GM12873 (cell line): ENCODE measurements at regions not wholly inside any gene's neighbourhood (a gene's known extent, or its start where the extent isn't known, plus 50 kb on each side); places are given as distances from the start of the nearest gene placed in this dataset.

Experiments used
- TF ChIP-seq, protein P1 (sequence below): IDR thresholded peaks from 2 replicates; pipeline ENCODE4 v1.5.1; 2012; ENCODE audit warnings: low read depth, mild to moderate bottlenecking, moderate library complexity, low read length, control low read depth; ENCODE audit not compliant: insufficient read depth; ENCODE audit errors: missing control alignments

DNA sequence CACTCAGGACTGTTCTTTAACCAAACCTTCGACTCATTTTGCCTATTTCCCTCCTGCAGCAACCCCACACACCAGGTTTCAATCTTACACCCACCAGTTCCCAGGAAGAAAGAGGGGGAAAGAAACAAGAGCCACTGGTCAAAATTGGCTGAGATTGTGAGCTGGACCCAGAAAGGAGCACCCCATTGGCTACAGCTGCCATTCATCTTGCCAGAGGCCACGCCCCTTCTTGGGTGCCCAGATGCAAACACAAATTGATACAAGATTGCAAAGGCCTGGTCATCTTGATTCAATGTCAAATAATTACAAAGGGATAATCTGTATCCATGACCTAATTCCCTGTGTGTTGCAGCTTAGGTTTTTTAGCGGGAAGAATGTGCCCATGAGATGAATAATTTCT lies 258.4 kb downstream of the LIG4 start:
- TF ChIP-seq, protein P1, sequence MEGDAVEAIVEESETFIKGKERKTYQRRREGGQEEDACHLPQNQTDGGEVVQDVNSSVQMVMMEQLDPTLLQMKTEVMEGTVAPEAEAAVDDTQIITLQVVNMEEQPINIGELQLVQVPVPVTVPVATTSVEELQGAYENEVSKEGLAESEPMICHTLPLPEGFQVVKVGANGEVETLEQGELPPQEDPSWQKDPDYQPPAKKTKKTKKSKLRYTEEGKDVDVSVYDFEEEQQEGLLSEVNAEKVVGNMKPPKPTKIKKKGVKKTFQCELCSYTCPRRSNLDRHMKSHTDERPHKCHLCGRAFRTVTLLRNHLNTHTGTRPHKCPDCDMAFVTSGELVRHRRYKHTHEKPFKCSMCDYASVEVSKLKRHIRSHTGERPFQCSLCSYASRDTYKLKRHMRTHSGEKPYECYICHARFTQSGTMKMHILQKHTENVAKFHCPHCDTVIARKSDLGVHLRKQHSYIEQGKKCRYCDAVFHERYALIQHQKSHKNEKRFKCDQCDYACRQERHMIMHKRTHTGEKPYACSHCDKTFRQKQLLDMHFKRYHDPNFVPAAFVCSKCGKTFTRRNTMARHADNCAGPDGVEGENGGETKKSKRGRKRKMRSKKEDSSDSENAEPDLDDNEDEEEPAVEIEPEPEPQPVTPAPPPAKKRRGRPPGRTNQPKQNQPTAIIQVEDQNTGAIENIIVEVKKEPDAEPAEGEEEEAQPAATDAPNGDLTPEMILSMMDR: no peak

DNA sequence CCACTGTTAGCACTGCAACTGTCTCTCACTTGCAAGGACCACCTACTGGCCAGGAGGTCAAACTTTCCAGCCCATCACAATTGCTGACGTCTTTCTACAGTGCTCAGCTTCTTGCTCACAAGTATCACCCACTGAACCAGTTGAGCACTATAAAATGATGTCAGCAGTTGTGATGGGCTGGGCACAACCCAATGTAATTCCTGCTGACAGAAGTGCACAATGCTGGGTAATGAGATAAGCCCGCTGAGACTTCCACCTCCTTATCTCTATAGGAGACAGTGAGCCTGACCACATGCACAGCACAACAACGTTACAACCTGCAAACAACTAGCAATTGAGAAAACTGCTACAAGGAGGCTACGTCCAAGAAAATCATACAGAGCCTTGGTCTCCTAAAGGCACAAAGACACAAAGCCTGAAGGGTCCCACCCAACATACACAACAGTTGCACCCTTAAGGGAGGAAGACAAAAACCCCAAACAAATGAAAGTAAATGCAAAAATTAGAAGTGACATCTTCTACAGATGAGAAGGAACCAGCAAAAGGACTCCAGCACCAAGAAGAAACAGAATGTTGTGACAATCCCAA lies 273.2 kb downstream of the LIG4 start:
- TF ChIP-seq, protein P1: no peak

- TF ChIP-seq, protein P1: no peak
Observed at GRCh38 chr13:107941345-107942029, 273.8 kb downstream of the LIG4 start.

- TF ChIP-seq, protein P1: no peak
Observed at GRCh38 chr13:107937848-107938247, 277.5 kb downstream of the LIG4 start.

DNA sequence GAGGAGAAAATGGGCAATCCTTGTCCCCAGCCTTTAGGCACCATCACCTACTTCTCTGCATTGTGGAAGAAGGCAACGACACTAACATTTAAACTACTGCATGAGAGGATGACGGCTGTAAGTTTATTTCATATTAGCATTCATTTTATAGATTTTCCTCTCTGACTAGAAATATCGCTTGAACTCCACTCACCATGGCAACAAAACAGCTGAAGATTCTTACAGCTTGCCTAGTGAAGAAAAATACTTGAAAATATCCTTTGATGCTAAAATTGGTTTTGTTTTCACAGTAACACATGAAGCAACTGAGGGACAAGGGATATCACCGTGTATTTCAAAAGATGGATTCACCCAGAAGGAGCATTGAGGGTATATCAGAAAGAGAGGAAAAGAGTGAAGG lies 284.3 kb downstream of the LIG4 start:
- TF ChIP-seq, protein P1: no peak

DNA sequence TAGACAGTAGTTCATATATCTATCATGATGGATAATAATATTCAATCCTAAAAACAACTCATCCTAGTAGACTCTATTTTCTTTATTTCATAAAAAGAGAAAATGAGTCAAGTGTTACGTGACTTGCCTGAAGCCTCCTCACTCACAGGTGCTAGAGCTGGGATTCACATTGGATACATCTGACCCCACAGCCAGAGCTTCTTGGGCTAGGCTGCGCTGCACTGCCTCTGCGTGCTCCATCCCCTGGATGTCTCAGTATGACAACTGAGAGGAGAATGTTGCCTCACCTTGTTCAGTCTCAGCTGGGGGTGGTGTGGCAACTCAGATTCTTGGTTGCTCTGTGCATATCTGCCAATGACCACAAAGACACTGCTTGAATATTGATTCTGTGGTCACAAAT lies 286.6 kb downstream of the LIG4 start:
- TF ChIP-seq, protein P1: no peak

GRCh38 chr13:107927557-107927956 lies 287.8 kb downstream of the LIG4 start:
- TF ChIP-seq, protein P1: no peak
